Activated naive CD4-positive, alpha-beta T cell treated with anti-CD3 and anti-CD28 coated beads, Interleukin-2, amount 10 ng/mL, durations not matched to agents 7 days and 5 days (primary cell): ENCODE measurements at regions not wholly inside any gene's neighbourhood (a gene's known extent, or its start where the extent isn't known, plus 50 kb on each side); places are given as distances from the start of the nearest gene placed in this dataset.

ENCODE experiments used
- CTCF ChIA-PET: fragments of 350-600 bp; sonication (Branson Sonifier 250); formaldehyde crosslinking; loops from one replicate; lab custom pipeline; 2021; ENCODE audit warnings: antibody characterized with exemption; lab: Charles Lee
- DNase-seq: peaks from one replicate; pipeline ENCODE4 v3.0.0-alpha.2; 2020
- H3K27ac Mint-ChIP-seq: one replicate; pipeline ENCODE4 v1.8.0; 2021; ENCODE audit warnings: mild to moderate bottlenecking, moderate library complexity, mixed read lengths
- H3K27me3 Mint-ChIP-seq: one replicate; pipeline ENCODE4 v1.8.0; 2021; ENCODE audit warnings: mild to moderate bottlenecking, mixed read lengths
- H3K36me3 Mint-ChIP-seq: one replicate; pipeline ENCODE4 v1.8.0; 2021; ENCODE audit warnings: mixed read lengths
- H3K4me1 Mint-ChIP-seq: one replicate; pipeline ENCODE4 v1.8.0; 2021; ENCODE audit warnings: mixed read lengths
- H3K4me3 Mint-ChIP-seq: one replicate; pipeline ENCODE4 v1.8.0; 2021; ENCODE audit warnings: mild to moderate bottlenecking, moderate library complexity, mixed read lengths
- H3K9me3 Mint-ChIP-seq: one replicate; pipeline ENCODE4 v1.8.0; 2021; ENCODE audit warnings: mixed read lengths

DNA sequence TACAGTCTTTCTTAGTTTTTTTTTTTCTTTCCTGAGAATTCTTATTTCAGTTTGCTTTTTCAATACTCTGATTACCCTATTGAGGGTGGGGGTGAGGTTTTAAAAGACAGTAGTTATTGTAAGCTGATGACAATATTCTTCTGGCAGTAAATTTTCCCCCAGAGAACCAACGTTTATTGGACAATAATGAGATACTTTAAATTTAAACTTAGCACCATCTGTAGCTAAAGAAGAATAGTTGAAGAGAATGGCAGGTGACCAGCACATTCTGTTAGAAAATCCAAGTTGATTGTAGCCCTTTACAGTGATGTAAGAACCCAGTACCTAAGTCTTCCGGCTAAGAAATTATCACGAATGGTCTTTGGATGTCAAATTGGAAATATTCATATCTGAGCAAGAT lies 364.6 kb upstream of the LYPLAL1 start:
- no peaks in the 10 kb centered on the region for H3K4me1 Mint-ChIP-seq

DNA sequence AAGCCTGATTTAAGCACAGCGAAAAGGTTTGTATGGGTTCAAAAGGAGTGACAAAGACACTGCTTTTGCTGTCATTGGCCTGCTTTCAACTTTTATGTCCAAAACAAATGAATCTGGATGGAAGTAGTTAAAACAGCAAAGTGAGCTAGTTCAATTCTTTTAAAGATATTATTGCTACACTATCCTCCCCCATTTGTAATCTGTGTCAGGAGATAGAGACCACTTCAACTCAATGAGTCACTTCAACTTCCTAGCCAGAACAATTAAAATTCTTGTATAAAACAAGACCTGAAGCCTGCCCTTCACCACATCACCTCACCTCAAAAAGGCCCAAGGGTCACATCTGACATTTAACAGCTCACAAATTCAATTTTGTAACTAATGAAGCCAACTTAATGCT lies 364.1 kb upstream of the LYPLAL1 start:
- H3K36me3 Mint-ChIP-seq, result no peaks in the 10 kb centered on the region
- H3K27me3 Mint-ChIP-seq, result no peaks in the 10 kb centered on the region
- CTCF ChIA-PET, result interaction anchor here (0.7 to 0.8 kb wide), 2 partner anchors 10 to 77 kb away, joined by 3 read pairs; no protein-coding TSS in a partner anchor
- H3K27ac Mint-ChIP-seq, result no peak overlapping the region
- no peak overlapping the region for H3K4me3 Mint-ChIP-seq
- H3K9me3 Mint-ChIP-seq, result peaks cover 3% of the 10 kb centered on the region
- no peak for DNase-seq
- no peaks in the 10 kb centered on the region for H3K4me1 Mint-ChIP-seq

More for the DNA sequence above, 364.6 kb upstream of the LYPLAL1 start:
- DNase-seq, result no peak
- no peak overlapping the region for H3K4me3 Mint-ChIP-seq
- peaks cover 3% of the 10 kb centered on the region for H3K9me3 Mint-ChIP-seq
- CTCF ChIA-PET, result interaction anchor here (0.8 kb wide), 1 partner anchor 9 kb away, joined by 3 read pairs; no protein-coding TSS in a partner anchor
- no peaks in the 10 kb centered on the region for H3K36me3 Mint-ChIP-seq
- H3K27ac Mint-ChIP-seq, result no peak overlapping the region
- H3K27me3 Mint-ChIP-seq, result no peaks in the 10 kb centered on the region

DNA sequence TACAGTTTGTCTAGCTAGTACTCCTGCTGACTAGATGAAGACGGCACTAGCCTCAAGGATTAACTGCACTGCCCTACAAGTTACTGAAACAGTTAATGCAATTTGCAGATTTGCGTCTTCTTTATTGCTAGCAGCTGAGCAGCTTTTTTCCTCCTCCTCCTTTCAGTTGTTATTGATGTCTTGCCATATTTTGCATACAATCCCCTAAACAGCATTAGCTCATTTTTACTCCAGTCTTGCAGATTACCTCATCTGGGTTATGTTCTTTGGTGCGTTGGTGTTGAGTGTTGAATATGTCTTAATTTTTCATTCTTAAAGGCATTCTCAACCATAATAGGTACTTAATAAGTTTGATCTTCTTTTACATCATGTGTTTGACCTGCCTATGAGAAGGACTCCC lies 363.4 kb upstream of the LYPLAL1 start:
- no peak overlapping the region for H3K27ac Mint-ChIP-seq
- peaks cover 3% of the 10 kb centered on the region for H3K9me3 Mint-ChIP-seq
- H3K27me3 Mint-ChIP-seq, result no peaks in the 10 kb centered on the region
- H3K36me3 Mint-ChIP-seq, result no peaks in the 10 kb centered on the region
- H3K4me3 Mint-ChIP-seq, result no peak overlapping the region
- CTCF ChIA-PET, result no interaction called here
- DNase-seq, result no peak
- no peaks in the 10 kb centered on the region for H3K4me1 Mint-ChIP-seq

DNA sequence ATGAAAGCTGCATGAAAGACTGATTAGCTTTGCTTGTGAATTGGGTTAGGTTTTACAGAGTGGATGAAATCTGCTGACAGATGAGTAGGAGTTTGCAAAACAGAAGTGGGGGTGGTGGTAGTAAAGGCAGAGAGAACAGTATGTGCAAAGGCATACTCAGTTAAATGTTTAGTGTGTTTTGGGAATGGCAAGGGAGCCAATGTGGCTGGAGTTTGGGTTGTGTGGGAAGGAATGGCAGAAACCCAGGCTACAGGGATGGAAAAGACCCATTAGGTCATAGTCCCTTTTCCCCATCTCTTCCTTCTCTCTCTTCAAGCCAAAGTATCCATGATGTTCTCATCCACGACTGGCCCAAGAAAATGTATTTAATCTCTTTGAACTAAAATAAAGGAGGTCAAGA lies 362.2 kb upstream of the LYPLAL1 start:
- H3K36me3 Mint-ChIP-seq, result no peaks in the 10 kb centered on the region
- no peak overlapping the region for H3K27ac Mint-ChIP-seq
- no peak overlapping the region for H3K4me3 Mint-ChIP-seq
- H3K27me3 Mint-ChIP-seq, result no peaks in the 10 kb centered on the region
- CTCF ChIA-PET, result no interaction called here
- H3K4me1 Mint-ChIP-seq, result no peaks in the 10 kb centered on the region
- peaks cover 3% of the 10 kb centered on the region for H3K9me3 Mint-ChIP-seq
- DNase-seq, result no peak

DNA sequence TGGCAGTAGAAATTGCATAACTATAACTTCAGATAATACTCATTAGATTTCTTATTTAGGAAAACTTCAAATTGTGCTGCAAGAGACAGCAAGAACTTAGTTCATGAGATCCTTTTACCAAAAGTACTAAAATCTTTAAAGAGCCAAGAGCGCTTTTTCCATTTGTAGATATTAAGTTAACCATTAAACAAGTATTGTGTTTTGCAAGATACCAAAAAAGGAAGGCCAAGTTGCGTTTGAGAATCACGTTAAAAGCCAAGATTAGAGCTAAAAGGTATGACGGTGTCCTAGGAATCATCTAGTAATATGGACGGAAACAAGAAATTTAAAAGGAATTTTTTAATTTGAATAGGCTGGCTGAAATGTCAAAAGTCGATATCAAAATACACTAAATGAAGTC lies 361.3 kb upstream of the LYPLAL1 start:
- no peaks in the 10 kb centered on the region for H3K27me3 Mint-ChIP-seq
- DNase-seq, result no peak
- peaks cover 3% of the 10 kb centered on the region for H3K9me3 Mint-ChIP-seq
- no peak overlapping the region for H3K27ac Mint-ChIP-seq
- CTCF ChIA-PET, result interaction anchor here (0.7 kb wide), 1 partner anchor 98 kb away, joined by 3 read pairs; no protein-coding TSS in a partner anchor
- no peak overlapping the region for H3K4me3 Mint-ChIP-seq
- no peaks in the 10 kb centered on the region for H3K4me1 Mint-ChIP-seq
- H3K36me3 Mint-ChIP-seq, result no peaks in the 10 kb centered on the region

DNA sequence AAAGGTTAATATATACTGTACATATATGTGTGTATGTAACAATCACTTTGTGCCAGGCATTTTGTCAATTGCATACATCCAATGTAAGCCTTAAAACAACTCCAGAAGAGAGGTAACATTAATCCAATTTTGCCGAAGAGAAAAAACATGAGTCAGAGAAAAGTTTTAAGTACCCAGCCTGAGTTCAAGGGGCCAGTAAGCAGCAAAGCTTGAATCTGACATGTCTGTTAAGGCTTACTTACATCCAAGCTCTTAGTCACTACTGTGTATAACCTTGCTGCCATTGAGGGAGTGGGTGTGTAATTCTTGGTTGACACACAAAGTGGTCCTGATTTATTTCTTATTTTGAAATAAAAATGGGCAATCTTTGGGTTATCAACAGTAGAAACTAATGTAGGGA lies 360.4 kb upstream of the LYPLAL1 start:
- no peaks in the 10 kb centered on the region for H3K27me3 Mint-ChIP-seq
- CTCF ChIA-PET, result no interaction called here
- H3K4me1 Mint-ChIP-seq, result no peaks in the 10 kb centered on the region
- no peaks in the 10 kb centered on the region for H3K36me3 Mint-ChIP-seq
- DNase-seq, result no peak
- no peak overlapping the region for H3K4me3 Mint-ChIP-seq
- peaks cover under 1% of the 10 kb centered on the region for H3K9me3 Mint-ChIP-seq
- H3K27ac Mint-ChIP-seq, result no peak overlapping the region

DNA sequence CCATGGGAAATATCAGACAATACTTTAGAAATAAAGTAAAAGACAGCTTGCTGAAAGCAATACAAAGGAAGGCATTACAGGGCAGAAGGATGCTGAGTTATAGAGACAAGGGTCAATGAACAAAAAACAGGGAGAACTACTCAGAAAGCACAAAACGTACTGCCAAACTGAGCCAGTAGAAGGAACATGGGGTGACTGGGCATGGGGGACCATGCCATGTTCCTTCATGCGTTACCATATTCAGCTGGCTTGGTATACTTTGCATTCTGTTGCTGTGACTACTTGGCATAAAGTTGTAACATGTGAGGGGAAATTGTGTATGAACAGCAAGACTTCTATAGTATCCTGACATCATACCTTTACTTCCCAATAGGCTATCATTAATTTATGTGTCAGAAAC lies 358.6 kb upstream of the LYPLAL1 start:
- CTCF ChIA-PET, result no interaction called here

DNA sequence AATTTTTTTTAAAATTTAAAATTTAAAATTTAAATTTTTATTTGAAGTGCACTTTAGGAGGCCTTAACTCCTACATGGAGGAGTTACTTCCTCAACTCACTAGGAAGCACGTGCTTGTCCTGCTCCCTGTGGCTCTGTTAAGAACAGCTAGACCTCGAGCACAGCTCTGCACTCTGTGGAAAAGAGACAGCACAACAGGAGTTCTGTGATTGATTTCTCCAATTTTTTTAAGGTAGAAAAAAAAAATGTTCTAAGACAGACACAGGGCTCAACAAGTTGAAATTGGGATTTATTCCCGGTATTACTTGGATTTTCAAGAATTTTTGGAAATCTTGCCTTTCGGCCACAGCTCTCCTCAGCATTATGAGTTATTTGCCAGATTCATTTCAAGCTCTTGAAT lies 356.6 kb upstream of the LYPLAL1 start:
- CTCF ChIA-PET, result no interaction called here
- no peaks in the 10 kb centered on the region for H3K27me3 Mint-ChIP-seq
- H3K4me3 Mint-ChIP-seq, result no peak overlapping the region
- no peaks in the 10 kb centered on the region for H3K36me3 Mint-ChIP-seq
- H3K27ac Mint-ChIP-seq, result no peak overlapping the region
- H3K9me3 Mint-ChIP-seq, result no peaks in the 10 kb centered on the region
- no peak for DNase-seq
- H3K4me1 Mint-ChIP-seq, result no peaks in the 10 kb centered on the region

More for the DNA sequence above, 358.6 kb upstream of the LYPLAL1 start:
- H3K9me3 Mint-ChIP-seq, result no peaks in the 10 kb centered on the region
- no peaks in the 10 kb centered on the region for H3K27me3 Mint-ChIP-seq
- H3K36me3 Mint-ChIP-seq, result no peaks in the 10 kb centered on the region
- H3K4me1 Mint-ChIP-seq, result no peaks in the 10 kb centered on the region
- DNase-seq, result no peak
- H3K4me3 Mint-ChIP-seq, result no peak overlapping the region
- H3K27ac Mint-ChIP-seq, result no peak overlapping the region

DNA sequence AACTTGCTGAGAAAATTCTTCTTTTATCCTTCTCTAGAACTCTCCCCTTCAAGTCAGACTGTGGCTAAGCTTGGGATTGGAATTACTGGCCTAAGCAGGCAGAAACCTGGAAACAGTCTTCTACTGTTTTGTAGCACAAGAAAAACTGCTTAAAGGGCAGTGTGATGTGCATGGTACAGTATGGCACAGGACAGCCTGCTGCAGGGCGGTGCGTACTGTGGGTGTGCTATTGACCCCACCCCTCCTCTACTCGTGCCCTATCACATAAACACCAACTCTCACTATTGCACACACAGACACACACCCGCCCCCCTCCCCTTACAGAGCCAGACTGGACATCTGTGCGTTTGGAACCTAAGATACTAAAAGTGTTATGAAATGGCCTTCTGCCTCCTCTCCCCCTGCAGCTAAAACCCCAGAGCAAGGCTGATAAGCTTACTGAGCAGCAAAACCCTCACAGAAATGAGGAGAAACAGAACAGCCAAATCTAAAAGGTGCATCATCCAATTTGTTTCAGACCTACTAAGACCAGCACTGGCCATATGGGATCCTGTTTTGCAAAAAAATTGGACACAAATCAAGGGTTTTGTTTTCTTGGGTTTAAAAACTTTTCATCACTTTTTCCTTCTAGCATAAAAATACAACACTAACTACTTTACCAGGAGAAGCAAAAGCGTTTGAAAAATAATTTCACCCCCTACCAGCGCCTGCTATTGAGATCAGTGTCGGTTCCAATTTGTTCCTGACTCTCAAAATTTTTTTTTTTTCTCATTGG lies 355.8 kb upstream of the LYPLAL1 start:
- no peaks in the 10 kb centered on the region for H3K4me1 Mint-ChIP-seq
- no peaks in the 10 kb centered on the region for H3K27me3 Mint-ChIP-seq
- no peak for DNase-seq
- H3K36me3 Mint-ChIP-seq, result no peaks in the 10 kb centered on the region
- no peak overlapping the region for H3K27ac Mint-ChIP-seq
- H3K4me3 Mint-ChIP-seq, result no peak overlapping the region
- H3K9me3 Mint-ChIP-seq, result no peaks in the 10 kb centered on the region
- CTCF ChIA-PET, result no interaction called here

DNA sequence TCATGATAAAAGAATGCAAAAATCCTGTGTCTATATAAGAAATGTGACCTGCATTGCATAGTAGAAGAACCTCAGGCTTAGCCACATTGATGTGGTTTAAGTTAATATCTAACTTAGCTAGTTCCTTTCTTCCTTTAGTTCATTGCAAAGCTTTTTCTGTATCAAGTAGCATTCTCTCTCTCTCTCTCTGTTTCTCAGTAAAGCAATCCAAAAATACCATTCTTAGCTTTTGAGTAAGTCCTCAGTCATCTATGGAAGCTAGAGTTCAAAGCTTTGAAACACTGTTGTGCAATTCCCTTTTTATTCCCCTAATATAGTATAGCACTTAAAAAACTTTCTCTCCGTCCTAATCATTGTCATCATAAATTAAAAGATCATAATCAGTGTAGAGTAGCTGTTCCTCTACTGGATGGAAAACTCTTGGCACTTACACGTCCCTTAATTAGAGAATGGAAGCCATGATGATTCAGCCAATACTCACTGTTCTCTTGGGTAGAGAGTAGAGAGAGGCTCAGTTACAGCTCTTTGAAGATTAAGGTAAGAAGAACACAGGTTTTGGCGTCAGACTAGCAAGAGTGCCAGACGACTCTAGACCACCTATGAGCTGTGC lies 350.3 kb upstream of the LYPLAL1 start:
- Mint-ChIP-seq H3K27ac (no peak overlapping the region), H3K4me1 (no peaks in the 10 kb centered on the region), H3K9me3 (no peaks in the 10 kb centered on the region), H3K27me3 (no peaks in the 10 kb centered on the region), H3K4me3 (no peak overlapping the region), H3K36me3 (no peaks in the 10 kb centered on the region)
- no peak for DNase-seq
- CTCF ChIA-PET, result no interaction called here

DNA sequence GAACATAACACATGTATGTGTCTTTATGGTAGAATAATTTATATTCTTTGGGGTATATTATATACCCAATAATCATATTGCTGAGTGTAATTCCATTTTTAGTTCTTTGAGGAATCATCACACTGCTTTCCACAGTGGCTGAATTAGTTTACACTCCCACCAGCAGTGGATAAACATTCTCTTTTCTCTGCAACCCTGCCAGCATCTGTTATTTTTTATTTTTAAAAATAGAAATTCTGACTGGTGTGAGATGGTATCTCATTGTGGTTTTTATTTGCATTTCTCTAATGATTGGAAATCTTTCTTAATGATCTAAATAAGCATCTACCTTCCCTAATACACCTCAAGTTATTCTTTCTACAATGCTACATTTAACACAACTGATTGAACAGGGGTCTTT lies 346.2 kb upstream of the LYPLAL1 start:
- H3K27me3 Mint-ChIP-seq, result no peaks in the 10 kb centered on the region
- DNase-seq, result no peak
- no peak overlapping the region for H3K27ac Mint-ChIP-seq
- CTCF ChIA-PET, result no interaction called here
- no peaks in the 10 kb centered on the region for H3K9me3 Mint-ChIP-seq
- H3K4me3 Mint-ChIP-seq, result no peak overlapping the region
- H3K36me3 Mint-ChIP-seq, result no peaks in the 10 kb centered on the region
- no peaks in the 10 kb centered on the region for H3K4me1 Mint-ChIP-seq

DNA sequence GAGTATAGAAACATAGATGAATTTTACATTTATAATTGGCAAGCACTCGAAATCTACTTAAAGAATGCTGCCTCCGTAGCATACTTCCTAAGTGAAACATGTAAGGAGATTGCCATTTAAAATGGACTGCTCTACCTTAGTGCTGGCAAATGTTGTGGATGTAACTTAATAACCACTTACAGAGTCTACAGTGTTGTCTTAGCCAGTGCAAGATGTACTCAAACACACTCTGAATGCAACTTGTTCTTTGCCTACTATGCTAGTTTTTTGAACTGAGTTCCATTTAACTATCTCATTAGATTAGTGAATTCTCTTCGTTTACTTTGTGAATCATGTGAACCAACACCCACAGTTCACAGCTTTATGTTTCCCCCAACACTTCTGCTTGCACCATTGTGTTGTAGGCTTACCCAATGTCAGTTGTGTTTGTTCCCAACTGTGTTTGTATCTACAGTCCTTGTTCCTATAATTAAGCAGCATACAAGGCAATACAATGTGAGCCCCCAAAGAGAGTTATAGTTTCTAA lies 345.5 kb upstream of the LYPLAL1 start:
- no peak overlapping the region for H3K27ac Mint-ChIP-seq
- H3K27me3 Mint-ChIP-seq, result no peaks in the 10 kb centered on the region
- no peak for DNase-seq
- no peak overlapping the region for H3K4me3 Mint-ChIP-seq
- CTCF ChIA-PET, result no interaction called here
- no peaks in the 10 kb centered on the region for H3K36me3 Mint-ChIP-seq
- no peaks in the 10 kb centered on the region for H3K4me1 Mint-ChIP-seq
- H3K9me3 Mint-ChIP-seq, result no peaks in the 10 kb centered on the region

DNA sequence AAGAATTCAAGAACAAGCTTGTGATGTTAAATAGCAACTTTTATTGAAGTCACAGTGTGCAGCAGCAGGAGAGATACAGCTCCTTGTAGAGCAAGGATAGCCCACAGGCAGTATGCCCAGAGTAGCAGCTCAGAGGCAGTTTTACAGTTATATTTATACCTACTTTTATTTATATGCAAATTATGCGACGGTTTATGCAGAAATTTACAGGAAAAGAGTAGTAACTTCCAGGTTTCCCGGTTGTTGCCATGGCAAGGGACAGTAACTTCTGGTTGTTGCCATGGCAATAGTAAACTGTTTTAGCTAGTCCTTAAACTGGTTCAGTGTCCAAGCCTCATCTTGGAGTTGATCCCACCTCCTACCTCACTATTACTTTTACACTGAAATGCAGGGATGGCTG lies 344.6 kb upstream of the LYPLAL1 start:
- Mint-ChIP-seq H3K4me3 (no peak overlapping the region), H3K36me3 (no peaks in the 10 kb centered on the region), H3K27ac (no peak overlapping the region), H3K27me3 (no peaks in the 10 kb centered on the region), H3K4me1 (no peaks in the 10 kb centered on the region), H3K9me3 (peaks cover under 1% of the 10 kb centered on the region)
- DNase-seq, result no peak
- CTCF ChIA-PET, result no interaction called here

DNA sequence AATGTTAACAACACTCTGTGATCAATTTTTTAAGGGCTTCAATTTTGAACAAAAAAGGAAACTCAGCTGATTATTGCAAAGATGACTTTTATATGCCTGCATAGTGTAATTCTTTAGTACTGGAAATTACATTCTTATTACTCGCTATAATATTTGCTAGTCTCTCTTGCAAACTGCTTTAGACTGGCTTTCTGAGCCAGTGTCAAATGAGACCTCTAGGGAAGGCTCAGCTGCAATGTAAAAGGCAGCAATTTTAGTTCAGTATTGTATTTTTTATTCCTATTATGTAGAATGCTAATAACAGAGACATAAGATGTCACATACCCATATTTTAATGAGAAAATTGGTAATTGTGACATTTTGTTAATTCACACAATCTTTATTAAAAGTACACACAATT lies 338.1 kb upstream of the LYPLAL1 start:
- CTCF ChIA-PET, result no interaction called here
- H3K27ac Mint-ChIP-seq, result no peak overlapping the region
- H3K4me1 Mint-ChIP-seq, result no peaks in the 10 kb centered on the region
- no peaks in the 10 kb centered on the region for H3K36me3 Mint-ChIP-seq
- no peak overlapping the region for H3K4me3 Mint-ChIP-seq
- no peak for DNase-seq
- peaks cover 3% of the 10 kb centered on the region for H3K9me3 Mint-ChIP-seq
- no peaks in the 10 kb centered on the region for H3K27me3 Mint-ChIP-seq

DNA sequence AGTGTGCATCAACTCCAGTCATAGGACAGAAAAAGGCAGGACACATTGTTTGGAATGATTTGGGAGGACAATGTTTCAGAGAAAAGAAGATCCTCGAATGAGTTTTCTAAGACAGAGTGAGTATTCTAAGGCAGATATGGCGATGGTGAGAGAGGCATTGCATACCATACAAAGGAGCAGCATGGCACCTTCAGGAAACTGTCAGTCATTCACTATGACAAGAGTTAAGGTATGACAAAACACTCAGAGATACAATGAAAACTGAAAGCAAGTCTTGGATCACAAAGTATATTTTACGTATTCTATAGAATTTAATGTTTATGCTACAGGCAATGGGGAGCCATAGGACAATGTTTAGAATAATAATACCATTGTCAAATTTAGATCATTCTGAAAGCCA lies 337.4 kb upstream of the LYPLAL1 start:
- H3K36me3 Mint-ChIP-seq, result no peaks in the 10 kb centered on the region
- CTCF ChIA-PET, result no interaction called here
- no peak overlapping the region for H3K27ac Mint-ChIP-seq
- H3K9me3 Mint-ChIP-seq, result peaks cover 6% of the 10 kb centered on the region
- no peak for DNase-seq
- no peaks in the 10 kb centered on the region for H3K27me3 Mint-ChIP-seq
- H3K4me1 Mint-ChIP-seq, result no peaks in the 10 kb centered on the region
- H3K4me3 Mint-ChIP-seq, result no peak overlapping the region
